ENCODE measurements at regions not wholly inside any gene's neighbourhood (a gene's known extent, or its start where the extent isn't known, plus 50 kb on each side); places are given as distances from the start of the nearest gene placed in this dataset.
A peak's percentile ranks its signal among the peaks of the same experiment; 100 is the strongest.

DNA sequence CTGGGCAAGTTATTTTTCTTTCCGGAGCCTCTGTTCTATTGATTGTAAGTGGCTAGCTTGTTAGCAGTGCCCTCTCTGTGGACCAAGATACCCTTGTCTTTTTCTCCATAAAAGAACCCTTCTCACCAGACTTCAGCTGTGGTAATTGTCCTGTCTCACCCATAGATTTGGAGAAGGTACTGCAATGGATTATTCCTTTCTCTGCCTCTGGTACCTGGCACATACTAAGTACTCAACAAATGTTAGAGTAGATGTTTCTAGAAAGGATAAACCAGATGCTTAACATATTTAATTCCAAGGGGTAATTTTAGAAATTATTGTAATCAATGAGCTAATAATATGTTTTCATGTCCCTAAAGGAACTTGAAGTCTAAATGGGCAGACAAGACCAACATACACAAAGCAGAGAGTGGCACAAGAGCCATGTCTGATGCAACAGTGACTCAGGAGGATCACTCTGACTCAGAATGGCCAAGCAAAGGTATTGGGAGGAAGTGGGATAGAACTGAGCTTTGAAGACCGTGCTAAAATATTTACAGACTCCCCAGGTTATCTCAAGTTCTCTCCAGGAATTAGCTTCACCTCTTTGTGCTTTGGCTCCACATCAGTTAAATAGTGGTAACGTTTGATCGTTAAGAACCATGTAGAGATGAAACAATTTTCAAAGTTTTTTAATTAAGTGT is 129.7 kb upstream of the OSR1 start:
- Histone ChIP-seq H3K4me3 (ENCODE audit: low read length) (no peak overlapping the region), H3K36me3 (ENCODE audit: control insufficient read depth, insufficient read depth, low read length) (no peaks in the 10 kb centered on the region), H3K27ac (ENCODE audit: low read length) (no peak overlapping the region), H3K9me3 (ENCODE audit: control insufficient read depth, low read depth, low read length) (no peaks in the 10 kb centered on the region), H3K27me3 (ENCODE audit: control insufficient read depth, insufficient read depth, low read length) (no peaks in the 10 kb centered on the region), H3K4me1 (ENCODE audit: control insufficient read depth, insufficient read depth, low read length) (no peaks in the 10 kb centered on the region)
- DNase-seq, result no peak
- WGBS (ENCODE audit: insufficient coverage, low lambda C conversion rate), result 60% methylated on average over 1 of the region's 4 CpGs

- Histone ChIP-seq H3K4me1 (ENCODE audit: control insufficient read depth, insufficient read depth, low read length) (no peaks in the 10 kb centered on the region), H3K9me3 (ENCODE audit: control insufficient read depth, low read depth, low read length) (no peaks in the 10 kb centered on the region), H3K36me3 (ENCODE audit: control insufficient read depth, insufficient read depth, low read length) (no peaks in the 10 kb centered on the region), H3K27ac (ENCODE audit: low read length) (no peak overlapping the region), H3K4me3 (ENCODE audit: low read length) (no peak overlapping the region), H3K27me3 (ENCODE audit: control insufficient read depth, insufficient read depth, low read length) (no peaks in the 10 kb centered on the region)
- no CpG with 5 or more reads among the region's 1 CpG for WGBS (ENCODE audit: insufficient coverage, low lambda C conversion rate)
- no peak for DNase-seq
Observed at GRCh38 chr2:19484736-19485135, 126.3 kb upstream of the OSR1 start.

DNA sequence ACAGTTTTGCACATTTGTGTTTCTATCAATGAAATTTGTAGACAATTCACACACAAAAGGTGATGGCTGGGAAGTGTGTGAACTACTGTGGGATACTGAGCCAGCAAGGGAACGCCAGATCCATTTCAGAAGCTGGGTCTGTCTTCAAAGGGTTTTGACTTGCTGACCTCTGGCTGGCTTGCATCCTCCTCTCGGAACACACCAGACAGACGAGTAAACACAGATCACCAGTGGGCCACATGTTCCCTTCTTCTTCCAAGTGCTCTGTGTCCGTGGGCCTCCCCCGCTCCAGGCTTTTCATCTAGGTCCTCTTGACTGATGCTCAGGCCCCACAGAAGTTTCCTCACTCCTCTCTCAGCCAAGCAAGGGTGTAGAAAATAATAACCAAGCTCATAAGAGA is 122.2 kb upstream of the OSR1 start:
- DNase-seq, result no peak
- Histone ChIP-seq H3K4me3 (ENCODE audit: low read length) (no peak overlapping the region), H3K36me3 (ENCODE audit: control insufficient read depth, insufficient read depth, low read length) (no peaks in the 10 kb centered on the region), H3K9me3 (ENCODE audit: control insufficient read depth, low read depth, low read length) (no peaks in the 10 kb centered on the region), H3K4me1 (ENCODE audit: control insufficient read depth, insufficient read depth, low read length) (no peaks in the 10 kb centered on the region), H3K27ac (ENCODE audit: low read length) (no peak overlapping the region), H3K27me3 (ENCODE audit: control insufficient read depth, insufficient read depth, low read length) (no peaks in the 10 kb centered on the region)
- no CpG with 5 or more reads among the region's 5 CpGs for WGBS (ENCODE audit: insufficient coverage, low lambda C conversion rate)

GRCh38 chr2:19479666-19480065 is 121.2 kb upstream of the OSR1 start:
- DNase-seq, result no peak
- H3K27me3 ChIP-seq (ENCODE audit: control insufficient read depth, insufficient read depth, low read length), result no peaks in the 10 kb centered on the region
- H3K4me1 ChIP-seq (ENCODE audit: control insufficient read depth, insufficient read depth, low read length), result no peaks in the 10 kb centered on the region
- WGBS (ENCODE audit: insufficient coverage, low lambda C conversion rate), result no CpG with 5 or more reads among the region's 1 CpG
- H3K9me3 ChIP-seq (ENCODE audit: control insufficient read depth, low read depth, low read length), result no peaks in the 10 kb centered on the region
- H3K27ac ChIP-seq (ENCODE audit: low read length), result no peak overlapping the region
- no peaks in the 10 kb centered on the region for H3K36me3 ChIP-seq (ENCODE audit: control insufficient read depth, insufficient read depth, low read length)
- no peak overlapping the region for H3K4me3 ChIP-seq (ENCODE audit: low read length)

DNA sequence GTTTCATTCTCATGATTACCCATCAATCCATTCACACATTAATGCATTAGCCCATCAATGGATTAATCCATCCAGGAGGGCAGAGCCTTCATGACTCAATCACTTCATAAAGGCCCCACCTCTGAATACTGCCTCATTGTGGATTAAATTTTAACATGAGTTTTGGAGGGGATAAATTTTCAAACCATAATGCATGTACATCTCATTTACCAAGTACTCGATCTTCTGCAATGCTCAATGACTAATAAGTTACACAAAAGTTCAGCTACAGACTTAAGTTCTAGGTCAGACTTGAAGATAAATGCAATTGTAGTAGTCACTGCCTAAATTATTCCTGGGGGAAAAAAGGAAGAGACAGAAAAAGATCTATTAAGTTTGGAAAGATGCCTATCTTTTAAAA is 120.0 kb upstream of the OSR1 start:
- Histone ChIP-seq H3K36me3 (ENCODE audit: control insufficient read depth, insufficient read depth, low read length) (no peaks in the 10 kb centered on the region), H3K4me1 (ENCODE audit: control insufficient read depth, insufficient read depth, low read length) (no peaks in the 10 kb centered on the region)
- 60% methylated on average over 1 of the region's 1 CpG for WGBS (ENCODE audit: insufficient coverage, low lambda C conversion rate)

GRCh38 chr2:19476327-19476726 is 117.9 kb upstream of the OSR1 start:
- Histone ChIP-seq H3K36me3 (ENCODE audit: control insufficient read depth, insufficient read depth, low read length) (no peaks in the 10 kb centered on the region), H3K27ac (ENCODE audit: low read length) (no peak overlapping the region), H3K4me3 (ENCODE audit: low read length) (no peak overlapping the region), H3K4me1 (ENCODE audit: control insufficient read depth, insufficient read depth, low read length) (no peaks in the 10 kb centered on the region), H3K9me3 (ENCODE audit: control insufficient read depth, low read depth, low read length) (no peaks in the 10 kb centered on the region), H3K27me3 (ENCODE audit: control insufficient read depth, insufficient read depth, low read length) (no peaks in the 10 kb centered on the region)
- no peak for DNase-seq
- WGBS (ENCODE audit: insufficient coverage, low lambda C conversion rate), result no CpG with 5 or more reads among the region's 2 CpGs

More for the DNA sequence above, 120.0 kb upstream of the OSR1 start:
- H3K27ac ChIP-seq (ENCODE audit: low read length), result no peak overlapping the region
- no peak overlapping the region for H3K4me3 ChIP-seq (ENCODE audit: low read length)
- H3K27me3 ChIP-seq (ENCODE audit: control insufficient read depth, insufficient read depth, low read length), result no peaks in the 10 kb centered on the region
- DNase-seq, result no peak
- no peaks in the 10 kb centered on the region for H3K9me3 ChIP-seq (ENCODE audit: control insufficient read depth, low read depth, low read length)

- no peaks in the 10 kb centered on the region for H3K36me3 ChIP-seq (ENCODE audit: control insufficient read depth, insufficient read depth, low read length)
- no peak overlapping the region for H3K4me3 ChIP-seq (ENCODE audit: low read length)
- no peaks in the 10 kb centered on the region for H3K9me3 ChIP-seq (ENCODE audit: control insufficient read depth, low read depth, low read length)
- no peaks in the 10 kb centered on the region for H3K4me1 ChIP-seq (ENCODE audit: control insufficient read depth, insufficient read depth, low read length)
- WGBS (ENCODE audit: insufficient coverage, low lambda C conversion rate), result 100% methylated on average over 2 of the region's 8 CpGs
- no peak overlapping the region for H3K27ac ChIP-seq (ENCODE audit: low read length)
- no peaks in the 10 kb centered on the region for H3K27me3 ChIP-seq (ENCODE audit: control insufficient read depth, insufficient read depth, low read length)
- DNase-seq, result peak in 1 of 2 donors; percentile 16
Observed at GRCh38 chr2:19474128-19474527, 115.7 kb upstream of the OSR1 start.

GRCh38 chr2:19473350-19473749 is 114.9 kb upstream of the OSR1 start:
- no peak overlapping the region for H3K4me3 ChIP-seq (ENCODE audit: low read length)
- no peak overlapping the region for H3K27ac ChIP-seq (ENCODE audit: low read length)
- 0% methylated on average over 1 of the region's 6 CpGs for WGBS (ENCODE audit: insufficient coverage, low lambda C conversion rate)
- H3K36me3 ChIP-seq (ENCODE audit: control insufficient read depth, insufficient read depth, low read length), result no peaks in the 10 kb centered on the region
- no peaks in the 10 kb centered on the region for H3K4me1 ChIP-seq (ENCODE audit: control insufficient read depth, insufficient read depth, low read length)
- H3K27me3 ChIP-seq (ENCODE audit: control insufficient read depth, insufficient read depth, low read length), result no peaks in the 10 kb centered on the region
- no peaks in the 10 kb centered on the region for H3K9me3 ChIP-seq (ENCODE audit: control insufficient read depth, low read depth, low read length)
- no peak for DNase-seq

GRCh38 chr2:19472391-19472978 is 114.1 kb upstream of the OSR1 start:
- 93% methylated on average over 2 of the region's 4 CpGs for WGBS (ENCODE audit: insufficient coverage, low lambda C conversion rate)
- no peaks in the 10 kb centered on the region for H3K9me3 ChIP-seq (ENCODE audit: control insufficient read depth, low read depth, low read length)
- H3K4me1 ChIP-seq (ENCODE audit: control insufficient read depth, insufficient read depth, low read length), result no peaks in the 10 kb centered on the region
- H3K27me3 ChIP-seq (ENCODE audit: control insufficient read depth, insufficient read depth, low read length), result no peaks in the 10 kb centered on the region
- no peak overlapping the region for H3K4me3 ChIP-seq (ENCODE audit: low read length)
- no peaks in the 10 kb centered on the region for H3K36me3 ChIP-seq (ENCODE audit: control insufficient read depth, insufficient read depth, low read length)
- no peak overlapping the region for H3K27ac ChIP-seq (ENCODE audit: low read length)
- DNase-seq, result no peak

DNA sequence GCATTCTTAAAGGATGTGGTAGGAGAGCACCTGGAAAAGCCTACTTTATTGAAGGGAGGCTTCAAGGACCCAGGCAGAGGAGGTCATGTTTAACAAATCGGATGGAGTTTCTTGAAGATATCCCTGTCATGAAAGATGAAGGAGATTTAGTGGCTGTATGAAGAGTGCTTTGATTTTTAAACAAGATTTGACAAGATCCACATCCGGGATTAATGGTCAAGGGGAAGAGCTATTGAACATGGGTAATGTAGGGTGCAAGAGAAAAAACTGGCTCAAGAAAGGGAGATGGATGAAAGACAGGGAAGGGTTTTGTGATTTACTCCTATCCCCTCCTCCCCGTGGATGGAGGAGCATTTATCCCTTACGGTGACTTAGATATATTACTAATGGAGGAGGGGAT is 113.1 kb upstream of the OSR1 start:
- Histone ChIP-seq H3K4me3 (ENCODE audit: low read length) (no peak overlapping the region), H3K4me1 (ENCODE audit: control insufficient read depth, insufficient read depth, low read length) (no peaks in the 10 kb centered on the region), H3K36me3 (ENCODE audit: control insufficient read depth, insufficient read depth, low read length) (no peaks in the 10 kb centered on the region), H3K27ac (ENCODE audit: low read length) (no peak overlapping the region), H3K27me3 (ENCODE audit: control insufficient read depth, insufficient read depth, low read length) (no peaks in the 10 kb centered on the region), H3K9me3 (ENCODE audit: control insufficient read depth, low read depth, low read length) (no peaks in the 10 kb centered on the region)
- DNase-seq, result no peak
- WGBS (ENCODE audit: insufficient coverage, low lambda C conversion rate), result 100% methylated on average over 1 of the region's 4 CpGs

- no peak for DNase-seq
- no peaks in the 10 kb centered on the region for H3K4me1 ChIP-seq (ENCODE audit: control insufficient read depth, insufficient read depth, low read length)
- H3K36me3 ChIP-seq (ENCODE audit: control insufficient read depth, insufficient read depth, low read length), result no peaks in the 10 kb centered on the region
- H3K9me3 ChIP-seq (ENCODE audit: control insufficient read depth, low read depth, low read length), result no peaks in the 10 kb centered on the region
- H3K4me3 ChIP-seq (ENCODE audit: low read length), result no peak overlapping the region
- no peak overlapping the region for H3K27ac ChIP-seq (ENCODE audit: low read length)
- H3K27me3 ChIP-seq (ENCODE audit: control insufficient read depth, insufficient read depth, low read length), result no peaks in the 10 kb centered on the region
Observed at GRCh38 chr2:19465978-19466377, 107.6 kb upstream of the OSR1 start.
